ENCODE measurements at regions not wholly inside any gene's neighbourhood (a gene's known extent, or its start where the extent isn't known, plus 50 kb on each side); places are given as distances from the start of the nearest gene placed in this dataset.
A peak's percentile ranks its signal among the peaks of the same experiment; 100 is the strongest.

DNA sequence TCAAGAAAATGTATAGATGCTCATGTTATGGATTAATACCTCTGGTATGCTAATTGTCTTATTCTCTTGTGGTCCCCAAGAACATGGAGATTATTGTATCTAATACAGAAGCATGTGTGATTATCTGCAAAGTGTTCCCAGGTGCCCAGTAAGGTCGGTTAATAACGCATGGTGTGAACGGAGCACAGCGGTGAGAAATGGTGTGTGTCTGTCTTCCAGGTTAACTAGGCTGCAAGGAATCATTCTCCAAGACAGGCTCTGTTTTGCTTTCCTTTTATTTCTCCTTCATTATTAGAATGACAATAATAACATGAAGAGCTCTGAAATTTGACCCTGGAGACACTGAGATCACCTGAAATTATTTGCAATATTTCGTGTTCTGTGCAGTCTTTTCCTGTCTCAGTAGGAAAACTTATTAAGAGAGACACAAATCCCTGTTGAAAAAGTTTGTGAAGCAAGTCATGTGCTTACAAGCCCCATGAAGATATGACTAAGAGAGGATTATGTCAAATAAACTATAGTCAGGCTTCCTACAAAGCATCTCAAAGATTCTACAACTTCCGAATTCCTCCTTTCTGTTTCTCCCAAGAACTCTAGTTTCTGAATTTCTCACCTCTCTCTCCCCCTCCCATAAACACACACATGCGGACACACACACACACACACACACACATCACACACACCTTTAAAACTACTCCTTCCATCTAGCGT, 230.9 kb downstream of the HS3ST1 start:
- no peak overlapping the region for H3K4me3 ChIP-seq (ENCODE audit: low read length)
- DNase-seq (ENCODE audit: low read depth): peak; percentile 29
- TF ChIP-seq, protein P1, sequence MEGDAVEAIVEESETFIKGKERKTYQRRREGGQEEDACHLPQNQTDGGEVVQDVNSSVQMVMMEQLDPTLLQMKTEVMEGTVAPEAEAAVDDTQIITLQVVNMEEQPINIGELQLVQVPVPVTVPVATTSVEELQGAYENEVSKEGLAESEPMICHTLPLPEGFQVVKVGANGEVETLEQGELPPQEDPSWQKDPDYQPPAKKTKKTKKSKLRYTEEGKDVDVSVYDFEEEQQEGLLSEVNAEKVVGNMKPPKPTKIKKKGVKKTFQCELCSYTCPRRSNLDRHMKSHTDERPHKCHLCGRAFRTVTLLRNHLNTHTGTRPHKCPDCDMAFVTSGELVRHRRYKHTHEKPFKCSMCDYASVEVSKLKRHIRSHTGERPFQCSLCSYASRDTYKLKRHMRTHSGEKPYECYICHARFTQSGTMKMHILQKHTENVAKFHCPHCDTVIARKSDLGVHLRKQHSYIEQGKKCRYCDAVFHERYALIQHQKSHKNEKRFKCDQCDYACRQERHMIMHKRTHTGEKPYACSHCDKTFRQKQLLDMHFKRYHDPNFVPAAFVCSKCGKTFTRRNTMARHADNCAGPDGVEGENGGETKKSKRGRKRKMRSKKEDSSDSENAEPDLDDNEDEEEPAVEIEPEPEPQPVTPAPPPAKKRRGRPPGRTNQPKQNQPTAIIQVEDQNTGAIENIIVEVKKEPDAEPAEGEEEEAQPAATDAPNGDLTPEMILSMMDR (IDR thresholded peaks at IDR 0.05; ENCODE audit: insufficient read depth, low read depth, low read length, missing control alignments): no peak

DNA sequence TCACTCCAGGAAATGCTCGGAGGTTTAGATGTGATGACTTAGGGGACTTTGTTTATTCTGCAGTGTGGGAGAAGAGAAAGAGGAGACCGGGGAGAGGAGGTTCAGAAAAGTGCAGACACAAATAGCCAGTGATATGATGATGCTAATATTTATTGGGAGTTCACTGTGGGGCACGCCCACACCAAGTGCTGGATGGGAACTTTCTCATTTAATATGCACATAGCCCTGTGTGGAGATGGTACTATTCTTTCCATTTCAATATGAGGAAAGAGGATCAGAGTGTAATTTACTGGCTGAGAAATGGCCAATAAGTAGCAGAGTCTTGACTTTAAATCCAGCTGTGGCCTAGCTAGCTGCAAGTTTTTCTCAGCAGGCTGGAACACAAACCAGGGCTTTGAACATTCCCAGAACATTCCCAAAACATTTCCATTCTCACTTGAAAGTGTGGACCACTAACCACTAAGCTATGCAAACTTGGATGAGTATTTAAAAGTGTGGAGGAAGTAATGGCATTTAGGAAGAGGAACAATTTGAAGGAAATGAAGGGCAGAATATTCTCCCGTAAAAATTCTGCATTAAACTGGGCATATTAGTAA, 231.7 kb downstream of the HS3ST1 start:
- no peak for DNase-seq (ENCODE audit: low read depth)
- TF ChIP-seq, protein P1 (IDR thresholded peaks at IDR 0.05; ENCODE audit: insufficient read depth, low read depth, low read length, missing control alignments): no peak
- H3K4me3 ChIP-seq (ENCODE audit: low read length): no peak overlapping the region

DNA sequence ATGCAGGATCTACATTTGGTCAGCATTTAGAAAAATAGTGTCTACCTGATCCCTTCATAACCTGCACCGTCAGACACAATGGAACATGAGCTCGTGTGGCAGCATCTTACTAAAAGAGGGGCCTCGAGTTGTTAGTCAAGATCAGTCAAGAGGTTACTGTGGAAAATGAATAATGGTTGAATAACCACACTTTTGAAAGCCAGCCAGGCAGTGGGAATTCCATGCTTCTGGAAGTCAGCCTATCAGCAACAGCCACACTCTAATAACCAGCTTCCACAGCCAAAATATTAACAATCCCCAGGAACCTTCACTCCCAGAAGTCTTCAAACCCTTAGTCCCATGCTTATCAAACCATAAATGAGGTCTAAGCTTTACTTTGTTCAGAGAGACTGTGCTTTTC, 234.3 kb downstream of the HS3ST1 start:
- no peak for DNase-seq (ENCODE audit: low read depth)
- no peak overlapping the region for H3K4me3 ChIP-seq (ENCODE audit: low read length)
- TF ChIP-seq, protein P1 (IDR thresholded peaks at IDR 0.05; ENCODE audit: insufficient read depth, low read depth, low read length, missing control alignments): no peak

DNA sequence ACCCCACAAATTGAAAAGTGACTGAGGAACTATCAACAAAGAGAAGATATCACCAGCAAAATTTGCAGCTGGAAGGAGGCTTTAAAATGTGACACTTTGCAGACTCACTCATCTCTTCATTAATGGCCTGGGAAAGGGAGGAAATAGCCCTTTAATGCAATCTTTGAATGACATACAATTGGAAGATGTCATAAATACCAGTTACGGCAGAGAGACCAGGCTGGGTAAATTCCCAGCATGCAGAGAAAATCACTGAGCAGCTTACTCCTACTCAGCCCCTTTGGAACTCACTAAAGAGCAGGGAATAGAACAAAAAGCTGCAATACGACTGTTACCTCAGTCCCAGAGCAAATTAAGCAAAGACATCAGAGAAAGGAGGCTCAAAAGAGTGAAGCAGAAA, 238.9 kb downstream of the HS3ST1 start:
- no peak for DNase-seq (ENCODE audit: low read depth)
- no peak overlapping the region for H3K4me3 ChIP-seq (ENCODE audit: low read length)
- TF ChIP-seq, protein P1 (IDR thresholded peaks at IDR 0.05; ENCODE audit: insufficient read depth, low read depth, low read length, missing control alignments): no peak

DNA sequence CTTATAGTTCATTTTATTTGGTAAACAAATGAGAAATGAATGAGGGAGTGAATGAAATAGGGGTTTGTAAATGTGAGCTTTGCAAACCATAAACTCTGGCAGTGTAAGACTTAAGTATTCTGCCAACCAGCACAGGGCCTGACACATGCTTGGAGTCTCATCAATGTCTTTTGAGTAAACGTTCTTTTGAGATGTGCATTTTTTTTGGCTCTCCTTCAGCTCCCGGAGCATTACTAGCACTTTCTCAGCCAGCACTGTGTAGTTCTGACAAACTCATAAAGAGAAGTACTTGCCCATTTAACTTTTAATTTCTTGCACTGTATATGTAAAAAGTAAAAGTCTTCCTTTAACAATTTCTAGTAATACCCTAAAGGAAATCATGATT, 245.3 kb downstream of the HS3ST1 start:
- H3K4me3 ChIP-seq (ENCODE audit: low read length): no peak overlapping the region
- DNase-seq (ENCODE audit: low read depth): no peak
- TF ChIP-seq, protein P1 (IDR thresholded peaks at IDR 0.05; ENCODE audit: insufficient read depth, low read depth, low read length, missing control alignments): no peak

DNA sequence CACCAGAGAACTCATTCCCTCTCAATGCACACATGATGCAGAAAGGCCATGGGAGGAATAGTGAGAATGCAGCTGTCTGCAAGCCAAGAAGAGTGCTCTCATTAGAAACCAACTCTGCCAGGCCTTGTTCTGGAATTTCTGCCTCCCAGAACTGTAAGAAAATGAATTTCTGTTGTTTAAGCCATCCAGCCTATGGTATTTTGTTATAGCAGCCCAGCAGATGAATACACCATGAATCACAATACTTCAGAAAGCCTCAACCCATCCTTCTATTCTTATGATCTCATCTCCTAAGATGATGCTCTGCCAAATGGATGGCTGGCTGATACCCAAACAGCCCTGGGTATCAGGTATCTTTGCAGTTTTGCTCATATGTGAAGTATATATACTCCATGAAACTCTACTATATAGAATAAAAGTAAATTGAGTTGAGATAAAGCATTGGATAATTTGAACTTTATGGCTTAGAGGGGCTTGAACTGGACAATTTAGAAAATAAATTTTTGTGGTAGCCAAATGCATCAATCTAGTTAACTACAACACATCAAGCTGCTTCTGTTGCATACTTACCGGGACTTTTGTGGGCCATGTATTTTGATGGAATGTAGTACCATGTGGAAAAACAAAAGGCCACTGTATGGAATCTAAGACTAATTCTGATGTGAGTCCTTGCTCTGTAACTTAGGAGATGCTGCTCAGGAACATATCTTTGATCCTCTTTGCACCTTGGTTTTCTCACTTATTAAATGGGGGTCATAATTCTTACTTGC, 245.9 kb downstream of the HS3ST1 start:
- H3K4me3 ChIP-seq (ENCODE audit: low read length): no peak overlapping the region
- peak; percentile 73 for DNase-seq (ENCODE audit: low read depth)
- TF ChIP-seq, protein P1 (IDR thresholded peaks at IDR 0.05; ENCODE audit: insufficient read depth, low read depth, low read length, missing control alignments): no peak
